Cardiac muscle cell (in vitro differentiated cells and primary cell): ENCODE measurements at regions not wholly inside any gene's neighbourhood (a gene's known extent, or its start where the extent isn't known, plus 50 kb on each side); places are given as distances from the start of the nearest gene placed in this dataset.

Experiments used
- DNase-seq, 2 donors: peaks; one replicate each; pipeline versions ENCODE4 v3.0.0 to v3.0.0-alpha.2; 2010 to 2017; ENCODE audit warnings: low read depth in 1 of 2, low spot score in 1 of 2
- H3K27ac ChIP-seq: fragments of 200-600 bp; sonication (generic); 2 replicates; pipeline ENCODE4 v1.5.1; 2016
- H3K27me3 ChIP-seq: fragments of 200-600 bp; sonication (generic); 2 replicates; pipeline ENCODE4 v1.6.0; 2016; ENCODE audit warnings: control low read depth
- H3K36me3 ChIP-seq: fragments of 200-600 bp; sonication (generic); 2 replicates; pipeline ENCODE4 v1.5.1; 2016; ENCODE audit warnings: control low read depth
- H3K4me1 ChIP-seq: fragments of 200-600 bp; sonication (generic); 2 replicates; pipeline ENCODE4 v1.8.1; 2017; ENCODE audit warnings: low read depth, mild to moderate bottlenecking, mixed run types
- H3K4me3 ChIP-seq: fragments of 200-600 bp; sonication (generic); 2 replicates; pipeline ENCODE4 v1.5.1; 2016; ENCODE audit warnings: mild to moderate bottlenecking
- H3K9me3 ChIP-seq: fragments of 200-600 bp; sonication (generic); 2 replicates; pipeline ENCODE4 v1.5.1; 2017; ENCODE audit warnings: low read depth, mild to moderate bottlenecking, control low read depth
- TF ChIP-seq, protein P1 (sequence below): IDR thresholded peaks from 2 replicates; pipeline ENCODE4 v1.5.1; 2012; ENCODE audit warnings: low read depth, mild to moderate bottlenecking, low read length

GRCh38 chr13:76769271-76769791, 116.9 kb downstream of the KCTD12 start:
- no peaks in the 10 kb centered on the region for H3K36me3 ChIP-seq
- H3K4me3 ChIP-seq, result no peak overlapping the region
- no peaks in the 10 kb centered on the region for H3K27me3 ChIP-seq
- no peaks in the 10 kb centered on the region for H3K9me3 ChIP-seq
- no peak overlapping the region for H3K27ac ChIP-seq
- DNase-seq, result no peak
- H3K4me1 ChIP-seq, result no peaks in the 10 kb centered on the region
- TF ChIP-seq, protein P1, sequence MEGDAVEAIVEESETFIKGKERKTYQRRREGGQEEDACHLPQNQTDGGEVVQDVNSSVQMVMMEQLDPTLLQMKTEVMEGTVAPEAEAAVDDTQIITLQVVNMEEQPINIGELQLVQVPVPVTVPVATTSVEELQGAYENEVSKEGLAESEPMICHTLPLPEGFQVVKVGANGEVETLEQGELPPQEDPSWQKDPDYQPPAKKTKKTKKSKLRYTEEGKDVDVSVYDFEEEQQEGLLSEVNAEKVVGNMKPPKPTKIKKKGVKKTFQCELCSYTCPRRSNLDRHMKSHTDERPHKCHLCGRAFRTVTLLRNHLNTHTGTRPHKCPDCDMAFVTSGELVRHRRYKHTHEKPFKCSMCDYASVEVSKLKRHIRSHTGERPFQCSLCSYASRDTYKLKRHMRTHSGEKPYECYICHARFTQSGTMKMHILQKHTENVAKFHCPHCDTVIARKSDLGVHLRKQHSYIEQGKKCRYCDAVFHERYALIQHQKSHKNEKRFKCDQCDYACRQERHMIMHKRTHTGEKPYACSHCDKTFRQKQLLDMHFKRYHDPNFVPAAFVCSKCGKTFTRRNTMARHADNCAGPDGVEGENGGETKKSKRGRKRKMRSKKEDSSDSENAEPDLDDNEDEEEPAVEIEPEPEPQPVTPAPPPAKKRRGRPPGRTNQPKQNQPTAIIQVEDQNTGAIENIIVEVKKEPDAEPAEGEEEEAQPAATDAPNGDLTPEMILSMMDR, result no peak

GRCh38 chr13:76768384-76768783, 117.8 kb downstream of the KCTD12 start:
- DNase-seq, result no peak
- TF ChIP-seq, protein P1, result no peak
- no peaks in the 10 kb centered on the region for H3K9me3 ChIP-seq
- no peaks in the 10 kb centered on the region for H3K27me3 ChIP-seq
- no peaks in the 10 kb centered on the region for H3K36me3 ChIP-seq
- no peak overlapping the region for H3K4me3 ChIP-seq
- H3K27ac ChIP-seq, result no peak overlapping the region
- H3K4me1 ChIP-seq, result no peaks in the 10 kb centered on the region

DNA sequence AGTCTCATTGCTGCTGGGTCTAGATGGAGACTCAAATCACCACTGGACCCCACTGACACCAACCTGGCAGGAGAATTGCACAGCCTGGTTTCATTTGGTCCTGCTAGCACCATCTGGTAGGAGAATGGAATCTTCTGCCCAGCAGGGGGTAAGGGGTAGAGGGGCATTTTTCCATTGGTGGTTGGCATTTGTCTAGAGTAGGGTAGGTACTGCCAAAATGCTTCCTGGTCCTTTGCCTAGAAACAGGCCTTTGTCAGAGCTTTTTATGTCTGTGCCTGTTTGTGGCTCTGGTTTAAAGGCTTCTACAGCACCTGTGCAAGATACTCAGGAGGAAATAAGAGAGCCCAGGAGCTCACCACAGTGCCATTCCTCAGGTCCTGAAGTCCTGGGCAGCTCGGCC, 121.3 kb downstream of the KCTD12 start:
- TF ChIP-seq, protein P1, result no peak
- no peak for DNase-seq
- H3K27ac ChIP-seq, result no peak overlapping the region
- H3K36me3 ChIP-seq, result no peaks in the 10 kb centered on the region
- no peaks in the 10 kb centered on the region for H3K4me1 ChIP-seq
- no peaks in the 10 kb centered on the region for H3K9me3 ChIP-seq
- H3K27me3 ChIP-seq, result no peaks in the 10 kb centered on the region
- H3K4me3 ChIP-seq, result no peak overlapping the region

- Histone ChIP-seq H3K4me1 (no peaks in the 10 kb centered on the region), H3K9me3 (no peaks in the 10 kb centered on the region), H3K36me3 (no peaks in the 10 kb centered on the region), H3K4me3 (no peak overlapping the region), H3K27me3 (no peaks in the 10 kb centered on the region), H3K27ac (no peak overlapping the region)
- TF ChIP-seq, protein P1, result no peak
- DNase-seq, result peak in 1 of 2 donors; percentile 58
These were observed 121.8 kb downstream of the KCTD12 start for GRCh38 chr13:76764429-76764828.

- no peaks in the 10 kb centered on the region for H3K36me3 ChIP-seq
These were observed 123.5 kb downstream of the KCTD12 start for GRCh38 chr13:76762721-76763120.

More at GRCh38 chr13:76762721-76763120, 123.5 kb downstream of the KCTD12 start:
- Histone ChIP-seq H3K4me1 (peaks cover 11% of the 10 kb centered on the region), H3K9me3 (no peaks in the 10 kb centered on the region), H3K27me3 (no peaks in the 10 kb centered on the region), H3K27ac (no peak overlapping the region), H3K4me3 (no peak overlapping the region)
- TF ChIP-seq, protein P1, result no peak
- DNase-seq, result peak in 1 of 2 donors; percentile 44
